Mammary epithelial cell (primary cell): ENCODE measurements at regions not wholly inside any gene's neighbourhood (a gene's known extent, or its start where the extent isn't known, plus 50 kb on each side); places are given as distances from the start of the nearest gene placed in this dataset.

Source experiments
- EZH2 ChIP-seq: IDR thresholded peaks from 2 replicates; pipeline ENCODE4 v1.6.1; 2012; ENCODE audit warnings: low read length, inconsistent platforms, borderline replicate concordance
- TF ChIP-seq, protein P1 (sequence below), 2 donors: IDR thresholded peaks in 1 of 2; conservative IDR thresholded peaks in 1 of 2; 2 replicates each; pipeline ENCODE4 v1.5.1; 2011 to 2012; ENCODE audit warnings: inconsistent platforms in 2 of 2, low read length in 2 of 2, mild to moderate bottlenecking in 2 of 2, control low read depth in 1 of 2, low read depth in 1 of 2; ENCODE audit not compliant: insufficient read depth in 1 of 2; ENCODE audit errors: extremely low read depth in 1 of 2

DNA sequence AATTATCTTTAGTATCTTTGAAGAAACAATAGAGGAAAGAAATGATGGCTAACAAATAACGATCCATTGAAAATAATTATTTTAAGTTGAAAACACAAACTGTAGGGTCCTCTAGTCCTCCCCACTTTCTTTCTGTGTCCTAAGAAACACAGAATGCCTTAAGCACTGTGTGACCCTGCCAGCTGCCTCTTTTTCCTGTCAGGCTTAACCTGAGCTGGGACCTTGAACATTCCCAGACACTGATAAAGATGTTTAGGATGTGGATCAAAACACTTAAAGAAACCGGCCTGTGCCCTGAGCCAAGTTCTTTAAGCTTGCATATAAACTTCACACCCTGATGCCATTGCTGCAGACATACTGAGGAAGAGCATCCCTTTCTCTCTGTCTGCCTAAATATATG is 755.4 kb upstream of the VRK2 start:
- TF ChIP-seq, protein P1, sequence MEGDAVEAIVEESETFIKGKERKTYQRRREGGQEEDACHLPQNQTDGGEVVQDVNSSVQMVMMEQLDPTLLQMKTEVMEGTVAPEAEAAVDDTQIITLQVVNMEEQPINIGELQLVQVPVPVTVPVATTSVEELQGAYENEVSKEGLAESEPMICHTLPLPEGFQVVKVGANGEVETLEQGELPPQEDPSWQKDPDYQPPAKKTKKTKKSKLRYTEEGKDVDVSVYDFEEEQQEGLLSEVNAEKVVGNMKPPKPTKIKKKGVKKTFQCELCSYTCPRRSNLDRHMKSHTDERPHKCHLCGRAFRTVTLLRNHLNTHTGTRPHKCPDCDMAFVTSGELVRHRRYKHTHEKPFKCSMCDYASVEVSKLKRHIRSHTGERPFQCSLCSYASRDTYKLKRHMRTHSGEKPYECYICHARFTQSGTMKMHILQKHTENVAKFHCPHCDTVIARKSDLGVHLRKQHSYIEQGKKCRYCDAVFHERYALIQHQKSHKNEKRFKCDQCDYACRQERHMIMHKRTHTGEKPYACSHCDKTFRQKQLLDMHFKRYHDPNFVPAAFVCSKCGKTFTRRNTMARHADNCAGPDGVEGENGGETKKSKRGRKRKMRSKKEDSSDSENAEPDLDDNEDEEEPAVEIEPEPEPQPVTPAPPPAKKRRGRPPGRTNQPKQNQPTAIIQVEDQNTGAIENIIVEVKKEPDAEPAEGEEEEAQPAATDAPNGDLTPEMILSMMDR (conservative IDR thresholded peaks at IDR 0.05 in 1 of 2, IDR thresholded peaks at IDR 0.05 in 1 of 2; ENCODE audit: extremely low read depth in 1 of 2, insufficient read depth in 1 of 2, low read depth in 1 of 2, low read length in 2 of 2) = no peak
- TF ChIP-seq EZH2 = no peak
